ENCODE measurements at regions not wholly inside any gene's neighbourhood (a gene's known extent, or its start where the extent isn't known, plus 50 kb on each side); places are given as distances from the start of the nearest gene placed in this dataset.

DNA sequence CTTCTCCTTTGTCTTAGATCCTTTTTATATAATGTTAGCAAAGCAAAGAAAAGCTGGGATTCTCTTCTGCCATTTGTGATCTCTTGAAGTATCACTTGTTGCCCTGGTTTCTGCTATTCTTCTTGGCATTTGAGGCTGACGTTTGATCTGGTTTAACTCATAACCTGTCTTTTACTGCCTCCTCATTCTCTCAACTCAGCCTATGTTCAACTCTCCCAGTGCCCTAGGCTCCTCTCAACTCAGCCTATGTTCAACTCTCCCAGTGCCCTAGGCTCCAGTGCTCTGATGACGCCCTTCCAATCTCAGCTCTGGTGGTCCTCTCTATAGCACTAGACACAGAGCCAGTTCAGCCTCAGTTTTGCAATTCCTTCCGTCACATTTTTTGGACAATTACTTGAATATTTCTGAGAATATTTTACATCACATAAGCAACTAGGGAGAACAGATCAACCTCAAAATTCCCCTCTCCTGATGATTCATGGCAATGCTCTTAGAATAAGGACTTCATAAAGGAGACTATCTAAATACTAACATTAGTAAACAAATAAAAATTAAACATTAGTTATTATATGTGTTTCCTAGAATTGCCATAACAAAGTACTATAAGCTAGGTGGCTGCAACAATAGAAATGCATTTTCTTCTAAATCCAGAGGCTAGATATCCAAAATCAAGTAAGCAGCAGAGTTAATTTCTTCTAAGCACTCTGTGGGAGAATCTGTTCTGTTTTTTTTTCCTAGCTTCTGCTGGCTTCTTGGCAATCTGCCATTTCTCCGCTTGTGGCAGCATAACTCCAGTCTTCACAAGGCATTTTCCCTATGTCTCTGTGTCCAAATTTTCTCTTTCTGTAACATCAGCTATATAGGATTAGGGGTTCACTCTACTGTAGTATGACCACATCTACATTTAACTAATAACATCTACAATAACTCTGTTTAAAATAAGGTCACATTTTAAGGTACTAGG is 662.1 kb upstream of the FTMT start:
- DNase-seq = peak; percentile 31

DNA sequence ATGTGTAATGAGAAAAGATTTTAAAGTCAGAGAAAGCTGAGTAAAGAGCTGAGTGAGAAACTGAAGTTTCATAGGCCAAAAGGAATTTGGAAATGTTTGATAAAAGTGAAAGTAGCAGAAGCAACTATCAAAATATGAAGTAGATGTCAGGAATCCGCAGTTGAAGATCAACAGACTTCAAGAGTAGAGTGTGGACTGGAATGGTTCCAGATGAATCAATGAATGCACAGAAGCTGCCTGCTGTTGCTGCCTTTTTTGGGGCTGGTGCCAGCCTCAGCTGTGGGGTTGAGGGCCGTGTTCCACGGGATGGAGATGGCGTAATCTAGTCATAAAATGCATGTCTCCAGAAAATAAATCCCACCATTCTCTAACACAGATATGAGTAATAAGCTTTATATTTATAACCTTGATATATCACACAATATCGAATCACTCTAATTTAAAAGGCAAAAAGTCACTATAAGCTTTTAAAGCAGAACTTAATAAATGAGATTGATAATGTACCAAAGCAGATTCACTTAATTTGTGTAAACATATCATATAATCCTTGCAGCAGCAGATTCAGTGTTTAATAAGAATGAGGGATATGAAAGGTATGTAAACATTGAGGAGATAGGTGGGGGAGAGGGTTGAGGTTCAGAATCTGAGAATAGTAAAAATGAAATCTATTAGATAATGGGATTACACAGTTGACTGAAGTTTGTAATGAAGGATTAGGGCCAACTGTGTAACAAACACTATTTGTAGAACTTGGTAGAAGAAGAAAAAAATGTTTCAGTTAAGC is 652.3 kb upstream of the FTMT start:
- no peak for DNase-seq

DNA sequence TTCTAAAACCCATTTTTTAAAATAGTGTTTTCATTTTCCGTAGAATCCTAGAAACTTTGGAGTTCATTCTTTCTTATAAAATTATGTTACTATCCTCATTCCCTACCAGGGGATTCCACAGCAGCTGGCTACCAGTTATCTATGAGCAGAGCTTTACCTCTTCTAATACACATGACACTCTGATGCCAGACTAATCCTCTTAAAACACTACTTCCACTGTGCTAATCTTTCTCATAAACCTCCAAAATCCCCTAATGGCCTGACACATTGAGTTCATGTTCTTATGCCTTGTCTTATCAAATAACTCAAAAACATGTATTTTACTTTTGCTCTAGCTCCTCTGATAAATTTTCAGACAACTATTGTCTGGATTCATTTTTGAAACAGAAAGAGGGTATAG is 633.6 kb upstream of the FTMT start:
- DNase-seq = no peak

DNA sequence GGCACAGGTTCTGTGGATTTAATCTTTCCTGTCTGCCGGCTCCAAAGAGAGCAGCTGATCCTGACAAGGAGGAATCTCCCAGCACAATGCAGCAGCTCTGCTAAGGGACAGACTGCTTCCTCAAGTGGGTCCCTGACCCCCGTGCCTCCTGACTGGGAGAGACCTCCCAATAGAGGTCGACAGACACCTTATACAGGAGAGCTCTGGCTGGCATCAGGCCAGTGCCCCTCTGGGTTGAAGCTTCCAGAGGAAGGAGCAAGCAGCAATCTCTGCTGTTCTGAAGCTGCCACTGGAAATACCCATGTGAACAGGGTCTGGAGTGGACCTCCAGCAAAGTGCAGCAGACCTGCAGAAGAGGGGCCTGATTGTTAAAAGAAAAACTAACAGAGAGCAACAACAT is 630.2 kb upstream of the FTMT start:
- no peak for DNase-seq

DNA sequence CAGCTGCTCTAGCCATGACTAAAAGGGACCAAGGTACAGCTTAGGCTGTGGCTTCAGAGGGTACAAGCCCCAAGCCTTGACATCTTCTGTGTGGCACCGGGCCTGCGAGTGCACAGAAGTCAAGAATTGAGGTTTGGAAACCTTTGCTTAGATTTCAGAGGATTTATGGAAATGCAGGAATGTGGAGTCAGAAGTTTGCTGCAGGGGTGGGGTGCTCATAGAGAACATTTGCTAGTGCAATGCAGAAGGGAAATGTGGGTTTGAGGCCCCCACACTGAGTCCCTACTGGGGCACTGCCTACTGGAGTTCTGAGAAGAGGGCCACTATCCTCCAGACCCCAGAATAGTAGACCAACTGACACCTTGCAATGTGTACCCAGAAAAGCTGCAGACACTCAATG is 624.9 kb upstream of the FTMT start:
- no peak for DNase-seq

DNA sequence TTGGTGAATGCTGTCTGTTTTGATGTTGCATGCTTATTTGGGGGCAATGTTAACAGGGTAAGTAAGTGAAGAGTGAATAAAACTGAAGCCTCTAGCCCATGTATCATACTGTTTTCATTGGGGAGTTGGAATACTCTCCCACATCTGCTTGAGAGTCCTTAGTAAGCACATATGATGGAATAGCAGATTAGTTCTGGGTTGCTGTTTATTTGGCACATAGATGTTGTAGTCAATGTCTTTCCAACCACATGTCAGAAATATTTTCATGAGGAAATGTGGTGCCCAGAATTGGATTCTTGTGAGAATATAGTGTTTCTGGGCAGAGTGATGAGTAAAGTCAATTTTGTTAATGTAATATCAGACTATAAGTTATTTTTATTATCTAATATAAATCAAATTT is 611.7 kb upstream of the FTMT start:
- no peak for DNase-seq

DNA sequence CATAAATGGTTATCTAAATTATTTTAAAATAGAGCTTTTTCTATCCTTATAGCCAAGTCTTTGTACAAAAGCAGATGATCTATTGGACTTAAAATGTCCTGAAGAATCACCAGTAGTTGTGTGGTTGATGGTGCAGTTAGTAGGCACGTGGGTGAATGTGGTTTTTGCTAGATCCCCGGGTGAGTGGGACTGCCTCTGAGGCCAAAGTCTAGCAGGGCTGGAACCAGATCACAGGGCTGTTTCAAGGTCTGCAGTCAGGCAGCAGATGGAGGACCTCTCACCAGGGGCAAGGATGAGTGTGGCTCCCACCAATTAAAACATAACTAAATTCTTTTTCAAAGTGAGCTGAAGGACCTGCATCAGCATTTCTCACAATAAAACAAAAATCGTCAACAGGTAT is 604.7 kb upstream of the FTMT start:
- no peak for DNase-seq

DNA sequence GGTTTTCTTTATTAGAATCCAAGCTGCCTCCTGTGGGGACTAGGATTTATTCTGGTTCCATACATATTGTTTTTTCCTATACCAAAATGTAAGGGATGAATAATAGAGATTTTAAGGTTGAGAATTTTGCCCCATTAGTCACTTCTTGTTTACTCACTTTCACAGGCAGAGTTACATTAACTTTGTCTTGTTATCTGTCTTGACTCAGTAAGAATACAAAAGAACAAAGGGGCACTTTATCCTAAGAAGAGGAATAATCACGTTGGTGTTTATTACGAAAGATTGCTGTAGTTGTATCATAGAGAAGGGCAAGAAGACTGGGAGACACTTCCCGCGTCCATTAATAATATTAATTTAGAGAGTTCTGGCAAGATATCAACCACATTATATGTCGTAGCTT is 599.7 kb upstream of the FTMT start:
- DNase-seq = no peak

DNA sequence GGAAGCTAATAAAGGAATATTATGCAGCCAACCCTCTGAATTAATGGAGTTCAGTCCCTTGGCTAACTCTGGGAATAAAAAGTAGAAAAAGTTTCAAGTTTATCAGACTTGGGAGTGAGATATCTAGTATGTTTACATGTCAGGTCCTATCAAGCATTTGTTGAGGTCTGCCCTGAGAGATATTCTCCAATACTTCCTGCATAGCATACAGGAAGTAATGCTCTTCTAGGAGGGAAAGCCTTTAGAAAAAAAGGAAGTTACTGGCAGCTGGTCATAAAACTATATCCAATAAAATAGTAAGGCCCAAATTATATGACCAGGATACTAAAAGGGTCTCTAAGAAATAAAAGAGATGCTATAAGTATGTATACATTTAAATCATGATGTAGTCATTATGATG is 594.1 kb upstream of the FTMT start:
- no peak for DNase-seq

DNA sequence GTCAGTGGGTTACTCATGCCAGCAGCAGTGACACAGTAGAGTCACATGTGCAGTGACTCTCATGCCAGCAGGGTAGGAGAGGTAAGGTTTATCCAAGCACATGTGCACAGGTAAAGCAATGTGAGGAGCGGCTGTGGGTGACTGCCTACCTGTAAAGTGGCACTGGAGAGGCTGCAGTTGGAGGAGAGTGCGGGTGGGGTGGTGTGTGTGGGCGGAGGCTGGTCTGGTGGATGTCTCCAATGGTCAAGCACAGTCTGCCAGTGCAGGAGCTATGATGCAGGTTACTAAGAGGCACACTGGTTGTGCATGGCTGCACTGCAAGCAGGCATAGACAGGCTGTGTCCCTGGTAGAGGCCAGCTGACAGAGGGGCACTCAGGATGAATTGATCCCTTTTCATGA is 588.2 kb upstream of the FTMT start:
- no peak for DNase-seq

DNA sequence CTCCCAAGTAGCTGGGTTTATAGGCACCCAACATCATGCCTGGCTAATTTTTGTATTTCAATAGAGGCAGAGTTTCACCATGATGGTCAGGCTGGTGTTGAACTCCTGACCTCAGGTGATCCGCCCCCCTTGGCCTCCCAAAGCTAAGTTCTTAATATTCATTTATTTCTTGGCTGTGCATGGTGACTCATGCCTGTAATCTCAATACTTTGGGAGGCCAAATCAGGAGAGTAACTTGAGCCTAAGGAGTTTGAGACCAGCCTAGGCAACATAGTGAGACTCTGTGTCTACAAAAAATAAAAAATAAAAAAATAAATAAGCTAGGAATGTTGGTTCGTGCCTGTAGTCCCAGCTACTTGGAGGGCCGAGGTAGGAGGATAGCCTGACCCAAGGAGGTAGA is 587.1 kb upstream of the FTMT start:
- DNase-seq = no peak

DNA sequence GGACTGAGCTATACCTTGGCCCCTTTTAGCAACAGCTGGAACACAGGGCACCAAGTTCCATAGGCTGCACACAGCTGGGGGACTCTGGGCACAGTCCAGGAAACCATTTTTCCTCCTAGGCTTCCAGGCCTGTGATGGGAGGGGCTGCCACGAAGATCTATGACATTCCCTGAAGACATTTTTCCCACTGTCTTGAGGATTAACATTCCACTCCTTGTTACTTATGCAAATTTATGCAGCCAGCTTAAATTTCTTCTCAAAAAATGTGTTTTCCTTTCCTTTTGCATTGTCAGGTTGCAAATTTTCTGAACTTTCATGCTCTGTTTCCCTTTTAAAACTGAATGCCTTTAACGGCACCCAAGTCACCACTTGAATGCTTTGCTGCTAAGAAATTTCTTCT is 580.1 kb upstream of the FTMT start:
- no peak for DNase-seq

DNA sequence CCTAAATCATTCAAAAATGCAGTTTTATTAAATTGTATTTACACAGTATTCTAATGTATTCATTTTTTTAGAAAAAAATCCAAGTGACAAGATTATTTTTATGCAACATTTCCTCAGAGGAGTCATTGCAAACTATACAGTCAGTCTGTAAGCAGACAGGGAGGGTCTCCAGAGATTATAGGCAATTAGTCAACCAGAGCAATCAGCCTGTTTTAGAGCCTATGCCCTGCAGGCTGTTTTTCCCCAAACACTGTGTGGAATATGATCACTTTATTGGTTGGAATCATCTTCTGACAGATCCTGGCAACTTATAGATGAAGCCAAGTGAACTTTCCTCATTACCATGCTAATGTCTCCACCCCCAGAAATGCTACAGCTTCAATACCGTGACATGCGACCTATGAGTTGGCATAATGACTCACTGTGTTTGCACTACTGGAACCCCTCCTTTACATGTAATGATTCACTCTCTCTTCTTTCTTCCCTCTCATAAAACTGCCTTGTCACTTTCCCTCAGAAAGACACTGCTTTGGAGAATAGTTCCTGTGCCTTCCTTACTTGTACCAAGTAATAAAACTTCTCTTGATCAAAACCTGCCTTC is 577.7 kb upstream of the FTMT start:
- no peak for DNase-seq

DNA sequence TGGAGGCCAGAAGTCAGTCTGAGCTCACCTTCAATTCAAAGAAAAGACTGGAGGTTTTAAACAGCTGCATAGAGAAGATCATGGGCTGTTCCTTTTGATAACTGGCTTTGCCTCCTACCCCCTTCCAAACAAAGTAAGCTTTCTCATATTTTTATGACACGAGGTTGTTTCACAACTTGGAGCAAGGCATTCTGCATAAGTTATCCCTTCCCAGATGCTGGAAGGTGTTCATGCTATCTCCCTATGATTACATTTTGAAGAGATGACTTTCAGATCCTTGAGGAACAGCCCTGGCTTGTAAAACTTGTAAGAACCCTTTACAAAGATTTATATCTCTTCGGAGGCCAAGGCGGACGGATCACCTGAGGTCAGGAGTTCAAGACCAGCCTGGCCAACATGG is 571.9 kb upstream of the FTMT start:
- DNase-seq = no peak

DNA sequence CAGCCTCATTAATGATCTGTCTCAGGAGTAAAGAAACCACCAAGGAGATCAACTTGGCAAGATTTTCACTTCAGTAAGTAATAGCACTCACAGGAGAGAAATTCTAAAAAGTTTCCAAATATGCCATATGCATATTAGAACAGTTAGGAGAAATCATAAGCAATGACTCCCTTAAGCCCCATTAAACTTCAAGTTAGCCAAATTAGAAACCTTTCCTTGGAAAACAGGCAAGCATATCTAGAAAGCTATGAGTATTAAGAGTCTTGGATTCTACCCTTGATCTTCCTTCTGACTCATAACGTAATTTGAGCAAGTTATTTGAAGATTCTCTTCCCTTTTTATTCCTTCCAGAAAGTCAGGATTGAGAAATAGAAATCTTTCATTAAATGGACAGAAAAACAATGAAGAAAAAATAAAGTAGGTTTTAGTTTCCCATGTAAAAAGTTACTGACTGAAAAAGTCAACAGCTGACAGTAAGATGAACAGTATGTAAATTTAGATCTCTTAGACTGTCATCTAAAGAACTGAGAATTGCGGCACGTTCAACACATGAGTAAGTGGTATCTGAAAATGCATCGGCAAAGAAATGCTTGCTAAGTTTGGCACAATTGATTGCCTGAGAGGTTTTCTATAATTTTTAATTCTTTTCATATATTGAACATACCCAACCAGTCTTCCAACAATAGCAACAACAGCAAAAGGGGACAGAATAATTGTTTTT is 565.7 kb upstream of the FTMT start:
- no peak for DNase-seq

DNA sequence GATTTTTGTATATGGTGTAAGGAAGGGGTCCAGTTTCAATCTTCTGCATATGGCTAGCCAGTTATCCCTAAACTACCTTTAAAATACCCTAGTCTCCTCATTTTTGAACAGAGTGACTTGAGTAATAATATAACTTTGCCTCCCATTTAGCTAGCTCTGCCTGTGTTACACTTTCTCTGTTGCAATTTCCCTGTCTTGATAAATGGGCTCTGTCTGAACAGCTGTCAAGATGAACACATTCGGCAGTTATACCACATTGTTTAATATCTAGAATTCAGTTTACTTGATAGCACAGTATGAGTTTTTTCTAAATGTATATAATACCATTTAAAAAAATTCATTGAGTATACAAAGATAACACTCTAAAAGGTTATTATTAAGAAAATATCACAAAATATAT is 562.9 kb upstream of the FTMT start:
- no peak for DNase-seq

DNA sequence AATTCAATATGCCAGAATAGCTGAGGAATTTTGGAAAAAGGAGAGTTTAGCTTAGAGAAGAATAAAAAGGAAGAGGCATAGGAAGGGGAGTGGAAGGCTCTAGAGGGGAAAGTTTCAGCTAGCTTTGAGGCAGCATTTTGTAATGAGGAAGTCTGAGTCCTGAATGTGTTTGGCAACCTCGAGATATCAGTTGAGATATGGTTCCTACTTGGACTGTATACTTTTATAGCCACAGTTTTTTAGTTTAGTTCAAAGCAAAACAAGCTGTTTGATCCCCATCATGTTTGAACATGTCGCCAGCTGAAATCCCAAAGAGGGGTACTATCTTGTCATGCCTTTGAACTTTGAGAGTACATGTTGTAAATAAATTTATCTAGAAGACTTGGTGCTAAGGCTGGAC is 559.0 kb upstream of the FTMT start:
- no peak for DNase-seq

DNA sequence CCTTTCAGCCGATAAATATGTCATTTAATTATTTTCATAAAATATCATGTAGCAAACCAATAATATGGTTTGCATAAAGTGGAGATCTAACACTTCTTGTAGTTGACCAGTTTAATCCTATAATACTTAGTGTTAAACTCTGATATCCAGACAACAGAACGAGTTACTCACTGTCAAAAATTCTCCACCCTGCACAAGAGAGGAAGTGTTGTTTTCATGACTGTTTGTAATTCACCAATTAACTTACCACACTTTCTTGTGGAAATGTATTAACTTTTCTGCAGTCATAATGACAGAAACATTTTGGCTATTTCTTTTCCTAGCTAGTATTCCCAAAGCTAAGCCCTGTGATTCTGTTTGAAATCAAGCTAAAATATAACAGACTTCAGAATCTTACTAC is 555.3 kb upstream of the FTMT start:
- DNase-seq = no peak

DNA sequence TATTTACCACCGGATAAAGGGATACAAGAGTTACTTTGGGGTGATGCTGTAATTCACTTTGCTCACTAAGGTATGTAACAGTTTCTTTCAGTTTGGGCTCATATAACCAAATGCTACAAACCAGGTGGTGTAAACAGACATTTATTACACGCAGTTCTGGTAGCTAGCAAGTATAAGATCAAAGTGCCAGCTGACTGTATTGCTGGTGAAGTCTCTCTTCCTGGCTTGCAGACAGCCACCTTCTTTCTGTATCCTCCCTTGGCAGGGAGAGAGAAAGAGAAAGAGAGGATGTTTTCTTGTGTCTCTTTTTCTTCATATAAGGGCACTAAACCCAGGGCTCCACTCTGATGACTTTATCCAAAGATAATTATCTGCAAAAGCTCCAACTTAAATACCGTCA is 552.5 kb upstream of the FTMT start:
- DNase-seq = no peak

DNA sequence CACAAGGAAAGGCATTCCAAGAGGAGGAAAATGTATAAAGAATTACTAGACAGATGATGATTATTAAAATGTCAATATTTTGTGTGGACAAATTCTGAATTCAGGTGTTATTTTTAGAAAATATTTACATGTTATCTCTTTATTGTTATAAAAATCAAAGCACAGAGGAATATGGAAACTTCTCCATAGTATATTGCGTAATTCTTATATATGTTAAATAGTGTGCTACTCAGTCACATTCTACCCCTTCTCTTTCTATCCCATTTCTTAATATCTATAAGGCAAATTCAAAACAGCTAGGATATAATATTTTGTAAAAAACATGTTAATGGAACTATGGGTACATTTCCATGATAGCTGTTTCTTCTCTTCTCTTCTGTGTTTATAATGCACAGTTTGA is 546.8 kb upstream of the FTMT start:
- DNase-seq = no peak

DNA sequence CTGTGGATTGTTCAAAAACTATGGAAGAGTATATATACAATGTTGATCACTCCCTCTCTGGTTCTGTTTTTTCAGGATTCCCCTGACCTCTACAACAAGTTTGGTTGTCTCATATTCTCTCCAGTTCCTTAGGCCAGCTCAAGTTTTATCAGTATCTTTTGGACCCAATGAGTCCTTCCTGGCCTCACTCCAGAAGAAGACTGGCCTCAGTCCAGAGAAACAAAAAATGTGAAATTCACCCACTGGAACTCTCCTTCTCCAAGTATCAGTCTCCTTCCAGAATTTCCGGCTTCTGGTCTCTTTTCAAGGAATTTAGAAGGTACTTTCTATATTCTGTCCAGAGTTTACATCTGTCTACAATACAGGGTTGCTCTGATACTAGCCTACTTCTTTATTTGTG is 537.8 kb upstream of the FTMT start:
- DNase-seq = no peak

DNA sequence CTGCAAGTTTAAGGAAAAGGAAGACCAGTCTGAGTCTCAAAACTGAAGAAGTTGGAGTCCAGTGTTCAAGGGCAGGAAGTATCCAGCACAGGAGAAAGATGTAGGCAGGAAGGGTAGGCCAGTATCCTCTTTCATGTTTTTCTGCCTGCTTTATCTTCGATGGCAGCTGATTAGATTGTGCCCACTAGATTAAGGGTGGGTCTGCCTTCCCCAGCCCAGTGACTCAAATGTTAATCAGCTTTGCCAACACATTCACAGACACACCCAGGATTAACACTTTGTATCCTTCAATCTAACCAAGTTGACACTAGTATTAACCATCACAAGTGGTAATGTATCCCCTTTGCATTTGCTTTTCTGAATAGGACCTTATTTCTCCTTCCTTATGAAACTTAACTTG is 535.9 kb upstream of the FTMT start:
- no peak for DNase-seq
